Activated CD4-positive, alpha-beta T cell treated with anti-CD3 and anti-CD28 coated beads, Interleukin-2, amount 50 U/mL, for 1 hour (primary cell): ENCODE measurements at regions not wholly inside any gene's neighbourhood (a gene's known extent, or its start where the extent isn't known, plus 50 kb on each side); places are given as distances from the start of the nearest gene placed in this dataset.

Experiments used
- DNase-seq: peaks from one replicate; pipeline ENCODE4 v3.0.0-alpha.2; 2020

DNA sequence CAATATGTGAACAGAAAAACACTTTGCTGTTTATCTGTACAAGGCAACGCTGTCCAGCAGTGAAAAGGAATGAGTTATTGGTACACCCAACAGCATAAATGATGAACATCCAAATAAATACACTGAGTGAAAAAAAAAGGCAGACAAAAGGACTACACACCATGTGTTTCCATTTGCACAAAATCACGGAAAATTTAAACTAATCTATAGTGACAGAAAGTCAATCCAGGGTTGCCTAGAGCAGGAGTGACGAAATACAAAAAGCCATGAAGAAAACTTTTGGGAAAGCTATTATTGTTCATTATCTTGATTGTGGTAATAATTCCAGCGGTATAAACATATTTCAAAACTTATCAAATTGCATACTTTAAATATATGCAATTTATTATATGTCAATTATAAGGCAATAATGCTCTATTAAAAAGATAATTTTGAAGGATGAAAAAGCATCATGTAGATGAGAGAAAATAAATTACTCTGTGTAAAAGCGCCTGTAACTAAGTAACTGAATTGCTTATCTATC, 578.0 kb upstream of the TMEM132C start:
- DNase-seq, result no peak

DNA sequence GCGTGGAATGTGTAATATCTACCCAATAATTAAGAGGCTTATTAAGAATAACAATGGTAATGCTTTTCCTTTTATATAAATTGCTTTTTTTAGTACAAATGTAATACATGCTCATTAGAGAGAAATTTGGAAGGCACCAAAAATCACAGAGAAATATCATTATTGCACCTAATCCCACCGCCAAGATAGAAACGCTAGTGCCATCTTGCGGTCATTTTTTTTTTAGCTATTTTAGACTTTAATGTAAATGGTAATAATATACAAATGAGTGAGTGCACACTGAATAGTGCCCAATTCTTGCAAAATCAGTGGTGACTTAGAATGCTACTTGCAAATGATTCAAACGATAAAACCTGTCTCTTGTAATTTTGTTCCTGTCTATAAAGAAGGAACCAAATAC, 576.8 kb upstream of the TMEM132C start:
- no peak for DNase-seq

DNA sequence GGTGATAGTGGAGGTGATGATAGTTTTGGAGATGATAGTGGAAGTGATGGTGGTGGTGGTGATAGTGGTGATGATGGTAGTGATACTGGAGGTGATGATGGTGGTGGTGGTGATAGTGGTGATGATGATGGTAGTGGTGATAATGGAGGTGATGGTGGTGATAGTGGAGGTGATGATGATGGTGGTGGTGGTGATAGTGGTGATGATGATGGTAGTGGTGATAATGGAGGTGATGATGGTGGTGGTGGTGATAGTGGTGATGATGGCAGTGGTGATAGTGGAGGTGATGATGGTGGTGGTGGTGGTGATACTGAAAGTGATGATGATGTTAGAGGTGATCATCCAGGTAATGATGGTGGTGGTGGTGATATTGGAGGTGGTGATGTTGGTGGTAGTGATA, 570.0 kb upstream of the TMEM132C start:
- DNase-seq, result no peak

DNA sequence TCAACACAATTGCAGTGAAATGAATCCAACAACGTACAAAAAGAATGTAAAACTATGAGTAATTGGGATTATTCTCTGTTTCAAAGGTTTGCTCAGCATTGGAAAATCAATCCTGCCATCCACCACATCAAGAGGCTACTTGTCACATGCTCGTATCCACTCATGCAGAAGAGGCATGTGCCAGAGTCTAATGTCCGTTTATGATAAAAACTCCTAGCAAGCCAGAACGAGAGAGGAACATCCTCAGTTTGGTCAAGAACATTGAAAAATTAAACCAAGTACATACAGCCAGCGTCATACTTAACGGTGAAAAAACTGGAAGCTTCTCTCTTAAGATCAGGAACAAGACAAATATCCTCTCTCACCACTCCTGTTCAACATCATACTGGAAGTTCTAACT, 563.9 kb upstream of the TMEM132C start:
- no peak for DNase-seq

DNA sequence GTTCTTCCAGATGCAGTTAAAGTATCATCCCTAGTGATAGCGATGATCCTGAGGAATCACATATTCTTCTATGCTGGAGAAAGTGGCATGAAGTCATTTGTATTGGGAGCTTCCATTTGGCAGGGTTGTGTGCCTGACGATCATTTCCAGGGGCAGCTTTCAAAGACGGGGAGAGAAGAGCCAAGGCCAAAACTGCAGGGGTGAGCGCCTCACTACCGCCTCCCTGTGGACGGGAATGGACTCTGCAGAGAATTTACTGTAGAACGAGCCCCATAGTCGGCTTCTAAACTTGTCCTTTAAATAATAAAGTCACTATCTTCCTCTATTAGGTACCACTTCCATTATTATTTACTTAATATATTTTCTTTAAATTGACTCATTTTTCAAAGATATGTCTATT, 555.9 kb upstream of the TMEM132C start:
- DNase-seq, result no peak

DNA sequence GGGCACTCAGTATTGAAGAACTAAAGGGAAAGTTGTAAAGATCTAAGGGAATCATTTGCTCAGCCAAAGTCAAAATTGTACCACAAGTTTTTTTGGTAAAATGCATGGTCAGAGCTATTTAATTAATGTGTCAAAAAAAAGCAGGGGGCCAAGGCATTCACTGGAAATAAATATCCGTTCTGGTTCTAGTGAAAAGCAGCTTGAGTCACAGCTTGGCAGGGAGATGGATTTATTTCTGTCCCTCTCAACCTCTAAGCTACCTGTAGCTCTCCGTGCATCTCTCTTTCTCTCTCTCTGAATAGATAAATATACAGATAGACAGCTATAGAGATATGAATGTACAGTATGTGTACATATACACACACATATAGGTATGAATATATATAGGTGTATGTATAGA, 554.4 kb upstream of the TMEM132C start:
- no peak for DNase-seq

DNA sequence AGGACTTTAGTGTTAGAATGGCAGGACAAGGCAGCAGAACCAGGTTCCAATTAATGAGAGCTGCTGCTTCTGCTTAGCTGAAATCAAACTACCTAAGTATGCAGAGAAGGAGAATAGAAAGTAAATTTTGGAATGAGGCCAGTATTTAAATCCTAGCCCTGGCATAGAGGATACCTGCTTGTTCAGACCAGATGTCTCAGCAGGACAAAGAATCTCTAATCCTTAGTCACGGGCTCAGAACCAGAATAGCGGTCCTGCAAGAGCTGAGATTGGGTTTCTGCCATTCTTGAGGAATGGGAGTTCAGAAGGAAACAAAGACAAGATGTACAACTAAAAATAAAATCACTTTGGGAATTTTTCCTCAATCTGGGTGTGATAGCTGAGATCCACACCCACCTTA, 550.8 kb upstream of the TMEM132C start:
- no peak for DNase-seq

DNA sequence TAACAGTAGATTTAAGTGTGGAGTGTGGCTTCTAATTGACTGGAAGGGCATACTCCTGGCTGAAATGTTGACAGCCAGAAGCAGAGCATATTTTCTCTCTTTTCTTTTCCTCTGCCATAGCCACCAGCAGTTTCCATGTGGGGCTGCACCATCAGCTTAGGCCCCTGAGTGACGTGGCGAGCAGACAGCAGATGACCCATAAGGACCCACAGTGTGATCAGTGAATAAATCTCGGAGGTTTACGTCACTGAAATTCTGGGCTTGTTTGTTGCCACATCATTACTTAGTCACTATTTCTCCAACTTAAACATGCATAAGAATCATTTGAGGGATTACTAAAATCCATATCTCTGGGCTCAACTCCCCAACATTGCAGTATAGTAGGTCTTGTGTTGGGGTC, 549.7 kb upstream of the TMEM132C start:
- no peak for DNase-seq

DNA sequence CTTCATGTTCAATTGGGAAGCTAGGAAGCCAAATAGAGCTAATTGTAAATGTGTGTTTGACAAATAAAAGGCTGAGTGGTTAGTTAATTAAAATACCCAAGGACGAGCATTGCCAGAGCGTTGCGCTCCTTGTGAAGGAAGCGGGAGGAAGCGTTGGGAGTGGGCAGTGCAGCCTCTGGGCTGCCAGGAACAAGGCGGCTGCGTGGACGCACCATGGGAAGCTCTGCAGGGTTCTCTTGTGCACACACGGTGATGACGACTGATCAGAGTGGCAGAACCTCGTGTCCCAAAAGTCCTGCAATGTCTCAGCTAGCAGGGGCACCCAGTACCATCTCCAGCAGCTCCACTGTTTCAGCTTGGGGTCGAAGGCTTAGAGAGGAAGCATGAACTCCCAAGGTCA, 546.6 kb upstream of the TMEM132C start:
- DNase-seq, result no peak

DNA sequence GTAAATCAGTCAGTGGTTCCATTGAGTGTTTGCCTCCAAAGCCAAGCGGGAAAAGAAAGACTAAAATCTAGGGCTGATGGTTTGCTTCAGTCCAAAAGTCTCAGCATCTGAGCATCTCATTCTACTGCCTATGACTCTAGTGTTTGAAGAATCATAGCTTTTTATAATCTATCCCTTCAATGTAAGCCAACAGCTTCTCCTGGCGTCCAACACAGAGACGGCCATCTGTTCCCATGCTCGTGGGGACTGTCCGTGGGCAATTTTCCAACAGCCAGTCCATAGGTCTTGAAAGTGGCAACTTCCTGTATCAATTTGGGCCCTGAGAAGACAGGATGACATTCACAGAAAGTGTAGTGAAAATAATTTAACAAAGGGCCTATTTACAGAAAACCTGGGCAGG, 544.4 kb upstream of the TMEM132C start:
- no peak for DNase-seq

DNA sequence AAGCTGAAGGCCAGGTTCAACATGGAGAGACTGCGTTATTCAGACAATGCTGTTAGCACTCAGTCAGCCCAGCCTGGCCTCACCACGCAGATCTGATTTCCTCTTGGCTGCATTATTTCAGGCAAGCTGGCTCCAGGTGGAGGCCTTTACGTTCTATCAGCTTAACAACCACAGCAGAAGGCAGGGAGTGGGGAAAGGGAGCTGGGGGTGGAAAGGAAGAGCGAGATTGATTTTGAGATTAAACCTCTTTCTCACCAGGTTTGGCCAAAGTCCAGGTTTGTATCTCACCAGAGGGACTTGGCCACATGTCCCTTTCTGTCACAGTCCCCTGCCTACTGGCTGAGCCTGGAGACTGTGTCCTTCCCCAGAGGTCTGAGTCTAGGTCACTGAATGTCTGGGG, 543.7 kb upstream of the TMEM132C start:
- DNase-seq, result no peak

DNA sequence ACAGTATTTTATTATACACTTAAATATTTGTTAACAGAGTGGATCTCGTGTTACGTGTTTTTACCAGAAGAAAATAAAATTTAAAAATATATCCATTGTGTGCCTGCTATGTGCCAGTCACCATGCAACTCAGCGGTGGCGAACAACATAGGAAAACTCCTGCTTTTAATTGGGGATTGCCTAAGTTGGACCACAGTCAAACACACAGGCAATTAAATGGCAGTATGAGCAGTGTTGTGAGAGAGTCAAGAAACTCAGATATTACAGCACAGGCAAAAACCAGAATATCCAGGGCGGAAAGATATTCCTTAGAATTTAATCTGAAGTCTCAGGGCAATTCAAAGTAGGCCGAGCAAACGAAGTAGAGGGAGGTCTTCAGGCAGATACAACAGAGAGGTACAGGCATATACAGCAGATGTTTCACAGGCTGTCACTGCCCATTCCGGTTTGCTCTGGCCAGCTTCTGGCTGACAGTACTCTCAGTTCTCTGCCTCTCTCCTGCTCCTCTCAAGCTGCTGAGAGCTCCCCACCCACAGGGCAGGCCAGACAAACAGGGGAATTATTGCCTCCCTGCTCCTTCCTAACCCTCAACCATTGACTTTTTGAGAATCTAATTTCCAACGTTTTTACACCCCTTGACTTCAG, 540.2 kb upstream of the TMEM132C start:
- DNase-seq, result no peak

DNA sequence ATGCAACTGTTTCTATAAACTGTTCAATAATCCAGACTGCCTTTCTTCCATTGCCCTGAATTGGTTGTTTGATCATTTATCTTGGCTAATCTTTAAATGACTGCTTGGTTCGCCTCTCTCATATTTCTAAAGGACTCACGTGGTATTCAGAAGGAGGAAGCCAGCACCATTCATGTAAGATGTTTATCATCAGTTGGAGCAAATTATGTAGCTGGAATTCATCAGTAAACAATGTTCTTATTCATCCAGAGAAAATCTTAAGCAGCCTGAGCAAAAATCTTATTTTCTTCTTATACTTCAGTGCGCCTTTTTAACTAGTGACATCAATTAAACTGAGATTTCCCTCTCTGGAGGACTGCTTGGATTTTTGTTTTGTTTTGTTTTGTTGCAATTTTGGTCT, 538.7 kb upstream of the TMEM132C start:
- DNase-seq, result no peak

DNA sequence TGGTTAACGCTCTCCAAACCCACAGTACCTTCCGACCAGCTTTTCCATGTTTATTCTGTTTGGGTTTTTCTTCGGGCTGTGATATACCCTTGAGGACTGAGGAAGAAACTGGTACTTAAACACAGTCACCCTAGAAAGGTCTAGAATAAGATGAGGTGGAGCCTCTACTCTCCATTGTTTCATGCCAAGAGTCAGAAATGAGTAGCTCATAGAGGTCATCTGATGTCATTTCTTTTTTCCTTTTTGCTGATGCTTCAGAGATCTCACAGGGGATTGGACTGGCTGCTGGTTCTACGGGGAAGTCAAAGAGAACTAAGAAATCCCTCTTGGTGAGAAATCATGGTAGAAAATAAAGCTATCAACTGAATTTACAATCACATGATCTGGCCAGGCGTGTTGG, 538.2 kb upstream of the TMEM132C start:
- DNase-seq, result no peak

DNA sequence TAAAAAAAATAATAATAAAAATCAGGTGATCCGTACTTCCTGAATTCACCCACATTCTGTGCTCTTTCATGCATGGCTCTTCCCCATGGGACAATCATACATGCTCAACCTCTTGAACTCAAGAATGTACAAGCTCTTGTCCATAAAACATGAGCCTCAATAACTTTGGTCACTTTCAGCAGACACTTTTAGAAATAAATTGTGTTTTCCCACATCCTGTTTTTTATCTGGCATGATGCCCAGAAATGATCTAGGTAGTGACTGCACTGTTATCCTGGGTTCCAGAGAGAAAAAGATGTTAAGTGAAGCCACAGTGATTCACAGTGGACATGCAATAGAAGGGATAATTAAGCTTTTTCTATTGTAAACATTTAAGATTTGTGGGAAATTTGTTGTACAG, 537.6 kb upstream of the TMEM132C start:
- DNase-seq, result no peak

DNA sequence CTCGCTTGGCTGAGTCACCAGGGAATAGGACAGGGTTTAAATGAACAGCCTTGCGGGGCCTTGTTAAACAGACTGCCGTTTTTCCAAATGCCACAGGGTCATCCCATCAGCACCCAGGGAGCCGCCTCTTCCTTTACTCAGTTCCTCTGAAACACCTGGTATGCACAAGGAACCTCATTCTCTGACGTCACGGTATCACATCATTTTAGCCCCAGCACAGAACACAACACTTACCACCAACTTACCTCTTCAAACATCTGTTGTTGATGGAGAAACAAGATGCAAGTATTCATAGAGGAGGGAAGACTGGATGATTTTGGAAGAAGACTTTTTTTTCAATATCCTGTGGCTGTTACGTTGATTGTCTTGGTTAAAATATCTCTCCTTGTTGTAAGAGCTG, 535.3 kb upstream of the TMEM132C start:
- DNase-seq, result no peak

DNA sequence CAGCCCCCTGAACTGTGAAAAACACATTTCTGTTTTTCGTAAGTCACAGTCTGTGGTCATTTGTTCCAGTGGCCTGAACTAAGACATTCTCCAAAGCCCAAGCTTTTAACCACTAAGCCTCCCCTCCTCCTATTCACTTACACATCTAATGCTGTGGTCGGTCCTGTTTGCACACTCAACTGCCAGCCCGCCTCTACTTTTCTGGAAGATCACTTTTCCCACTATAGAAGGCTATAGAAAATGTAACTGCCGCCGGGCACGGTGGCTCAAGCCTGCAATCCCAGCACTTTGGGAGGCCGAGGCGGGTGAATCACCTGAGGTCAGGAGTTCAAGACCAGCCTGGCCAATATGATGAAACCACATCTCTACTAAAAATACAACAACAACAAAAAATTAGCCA, 524.7 kb upstream of the TMEM132C start:
- DNase-seq, result no peak

DNA sequence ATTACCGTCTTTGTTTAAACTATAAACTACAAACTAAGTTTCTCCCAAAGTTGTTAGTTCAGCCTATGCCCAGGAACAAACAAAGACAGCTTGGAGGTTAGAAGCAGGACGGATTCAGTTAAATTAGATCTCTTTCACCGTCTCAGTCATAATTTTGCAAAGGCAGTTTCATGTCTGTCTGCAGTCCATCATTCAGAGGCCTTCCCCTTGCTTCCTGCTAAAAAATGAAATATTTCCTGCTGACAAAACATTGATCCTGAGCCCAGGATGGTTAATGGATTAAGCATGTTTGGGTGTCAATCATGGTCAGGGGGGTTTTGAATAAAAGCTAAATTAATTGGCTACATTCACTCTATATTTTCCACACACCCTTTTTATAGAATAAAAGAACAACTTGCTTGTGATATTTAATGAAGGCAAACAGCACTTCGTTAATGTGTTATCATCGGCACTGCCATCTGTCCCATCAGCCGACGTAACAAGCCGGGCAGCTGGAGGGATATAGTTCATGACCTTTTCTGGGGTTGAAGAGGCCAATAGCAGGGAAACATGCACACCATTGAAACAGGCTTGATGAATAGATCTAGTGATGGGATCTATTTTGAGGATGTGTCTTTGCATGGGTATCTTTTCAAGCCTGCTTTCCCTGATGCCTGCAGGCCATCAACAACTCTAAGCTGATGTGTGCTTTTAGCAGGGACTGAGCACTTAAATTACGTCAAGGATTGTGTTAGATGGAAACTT, 521.3 kb upstream of the TMEM132C start:
- DNase-seq, result no peak

DNA sequence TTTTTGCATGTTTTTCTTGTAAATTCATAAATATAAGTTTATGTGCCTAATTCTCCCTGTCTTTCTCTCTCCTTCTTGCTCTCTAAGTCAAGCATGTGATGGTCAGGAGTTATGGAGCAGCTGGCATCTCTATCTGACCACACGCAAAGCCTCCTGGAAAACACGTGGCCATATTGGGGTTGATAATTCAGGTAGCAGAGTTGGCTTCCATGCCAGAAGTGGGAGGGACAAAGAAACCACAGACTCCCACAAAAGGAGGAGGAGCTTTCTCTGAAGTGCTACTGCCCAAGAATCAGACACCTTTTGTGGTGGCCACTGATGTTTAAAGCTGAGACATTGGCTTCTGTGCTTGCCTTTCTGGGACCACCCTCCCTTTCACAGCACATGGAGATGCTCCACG, 517.6 kb upstream of the TMEM132C start:
- no peak for DNase-seq

DNA sequence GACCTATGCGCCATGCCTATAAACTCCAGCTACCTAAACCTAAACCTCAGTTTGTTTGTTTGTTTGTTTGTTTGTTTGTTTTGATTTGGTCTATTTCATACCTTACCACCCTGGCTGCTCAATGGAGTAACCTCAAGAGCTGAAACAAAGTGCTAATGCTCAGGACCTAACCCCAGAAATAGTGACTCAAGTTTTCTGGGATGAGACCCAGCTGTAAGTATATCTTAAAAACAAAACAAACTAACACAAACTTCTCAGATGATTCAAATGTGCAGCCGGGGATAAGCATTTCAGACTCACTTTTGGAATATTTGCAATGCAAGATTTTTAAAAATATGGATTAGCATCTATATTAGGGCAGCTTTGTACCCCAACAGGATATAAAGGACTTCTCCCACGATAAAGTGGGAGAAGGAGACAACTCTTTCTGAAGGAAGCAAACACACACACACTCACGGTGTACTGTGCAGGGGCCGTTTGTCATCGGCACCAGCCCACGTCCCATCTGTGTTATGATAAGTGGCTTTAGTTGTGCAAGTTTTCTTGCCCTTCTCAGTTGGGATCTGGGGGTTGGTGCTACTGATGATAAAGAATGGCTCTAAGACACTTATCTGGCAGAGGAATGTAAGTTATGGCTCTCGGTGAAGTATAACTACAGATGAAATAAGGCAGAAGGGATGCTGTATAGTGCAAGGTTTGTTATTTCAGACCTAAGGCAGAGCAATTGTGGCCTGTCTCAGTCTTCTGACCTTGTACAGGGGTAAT, 516.7 kb upstream of the TMEM132C start:
- DNase-seq, result no peak

DNA sequence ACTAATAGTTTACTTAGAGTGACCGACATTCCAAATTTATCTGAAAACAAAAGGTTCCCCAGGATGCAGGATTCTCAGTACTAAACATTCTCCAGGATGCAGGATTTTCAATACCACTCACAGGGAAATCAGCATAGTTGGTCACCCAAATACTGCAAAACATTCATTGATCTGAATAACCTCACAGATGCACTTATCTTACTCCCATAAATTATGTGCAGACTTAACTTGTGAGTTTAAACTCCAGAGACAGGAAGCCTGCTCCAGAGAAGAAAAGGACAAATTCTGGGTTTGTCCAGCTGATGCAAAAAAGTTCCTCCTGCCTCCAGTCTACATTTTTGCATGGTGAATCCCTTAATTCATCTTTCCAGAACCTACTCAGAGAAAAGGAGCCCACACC, 514.2 kb upstream of the TMEM132C start:
- DNase-seq, result no peak

DNA sequence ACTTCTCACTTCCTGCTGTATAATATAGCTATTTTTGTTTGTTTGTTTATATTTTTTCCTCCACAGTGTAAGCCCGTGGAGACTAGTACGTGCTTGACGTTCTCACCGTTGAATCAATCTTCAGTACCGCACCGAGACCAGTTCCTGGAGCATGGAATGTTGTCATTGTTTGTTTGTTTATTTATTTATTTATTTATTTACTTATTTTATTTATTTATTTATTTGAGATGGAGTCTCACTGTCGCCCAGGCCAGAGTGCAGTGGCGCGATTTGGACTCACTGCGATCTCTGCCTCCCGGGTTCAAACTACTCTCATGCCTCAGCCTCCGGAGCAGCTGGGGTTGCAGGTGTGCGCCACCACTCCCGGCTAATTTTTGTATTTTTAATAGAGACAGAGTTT, 506.6 kb upstream of the TMEM132C start:
- DNase-seq, result no peak

DNA sequence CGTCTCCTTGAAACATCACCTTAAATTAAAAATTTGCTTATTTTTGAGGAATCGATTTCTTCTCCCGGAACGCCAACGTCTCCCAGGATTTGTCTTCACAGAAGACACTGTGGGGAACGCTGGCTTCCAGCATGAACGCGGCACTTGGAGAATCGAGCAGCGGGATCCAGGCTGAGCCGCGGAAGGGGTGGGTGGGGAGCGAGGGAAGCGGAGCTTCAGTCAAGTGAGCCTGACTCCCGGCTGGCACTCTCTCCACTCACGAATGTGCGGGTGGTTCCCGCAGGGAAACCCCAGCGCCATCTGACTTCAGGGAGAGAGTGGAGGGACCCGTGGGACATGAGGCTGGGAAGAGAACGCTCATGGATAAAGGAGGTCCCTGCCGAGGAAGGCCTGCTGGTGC, 506.0 kb upstream of the TMEM132C start:
- DNase-seq, result no peak

DNA sequence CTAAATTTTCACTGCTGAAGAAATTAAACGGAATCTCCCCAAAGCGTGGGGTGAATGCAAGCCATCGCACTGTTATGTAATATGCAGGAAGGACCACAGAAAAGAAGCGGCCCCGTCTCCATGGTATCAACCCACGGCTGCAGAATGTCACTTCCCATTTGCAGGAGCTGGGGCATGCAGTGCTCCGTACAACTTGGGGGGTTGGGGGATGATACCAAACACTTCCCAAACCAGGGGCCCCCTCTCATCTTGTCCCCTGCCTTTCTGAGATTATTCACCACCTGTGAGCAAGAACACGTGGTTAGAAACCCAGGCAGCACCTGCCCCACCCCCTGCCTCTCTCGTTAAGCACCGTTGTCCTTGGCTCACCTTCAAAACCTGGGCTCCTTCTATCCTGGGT, 505.1 kb upstream of the TMEM132C start:
- no peak for DNase-seq
